GM18858 (cell line): ENCODE measurements at regions not wholly inside any gene's neighbourhood (a gene's known extent, or its start where the extent isn't known, plus 50 kb on each side); places are given as distances from the start of the nearest gene placed in this dataset.
"Not testable (repeated sequence)": the region's sequence is repeated elsewhere in the genome, so short reads cannot be mapped to it uniquely, and the experiment has no call there.

ENCODE experiments used
- ATAC-seq: cut with Tn5 transposase; IDR thresholded peaks from one replicate; pipeline ENCODE4 v1.9.1; 2021; ENCODE audit not compliant: unreplicated experiment

DNA sequence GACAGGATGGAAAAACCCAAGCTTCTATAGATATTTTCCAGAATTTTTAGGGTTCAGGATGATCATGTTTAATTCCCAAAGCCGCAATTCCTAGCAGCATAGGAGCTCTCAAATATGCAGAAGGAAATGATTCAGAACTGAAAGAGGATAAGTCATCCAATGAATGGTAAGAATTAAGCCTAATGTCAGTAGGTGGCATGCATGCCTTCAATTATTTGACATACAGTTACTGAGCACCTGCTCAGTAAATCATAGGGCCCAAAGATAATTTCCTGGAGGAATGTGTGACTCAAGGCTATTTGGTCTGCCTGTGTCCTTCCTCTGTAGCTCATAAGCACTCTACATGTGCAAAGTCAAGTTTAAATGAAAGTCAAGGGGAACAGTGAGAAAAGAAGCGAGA lies 116.8 kb upstream of the SLC38A4 start:
- no peak for ATAC-seq

DNA sequence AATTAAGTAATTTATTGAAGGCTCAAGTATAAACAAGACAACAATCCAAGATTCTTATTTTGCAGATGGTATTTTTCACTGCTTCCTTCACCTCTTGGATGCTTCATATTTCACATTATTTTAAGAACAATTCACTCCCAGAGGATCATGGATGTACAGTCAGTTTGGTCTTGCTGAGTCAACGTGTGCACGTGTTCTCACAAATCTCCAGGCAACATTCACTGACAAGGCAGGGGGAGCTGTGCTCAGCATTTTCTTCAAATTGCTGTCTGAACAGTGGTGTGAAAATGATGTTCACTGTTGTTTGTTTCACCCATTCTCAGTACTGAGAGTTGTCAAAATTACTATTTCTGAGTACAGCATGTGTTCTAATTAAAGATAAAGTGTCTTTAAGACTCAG lies 118.3 kb upstream of the SLC38A4 start:
- no peak for ATAC-seq

DNA sequence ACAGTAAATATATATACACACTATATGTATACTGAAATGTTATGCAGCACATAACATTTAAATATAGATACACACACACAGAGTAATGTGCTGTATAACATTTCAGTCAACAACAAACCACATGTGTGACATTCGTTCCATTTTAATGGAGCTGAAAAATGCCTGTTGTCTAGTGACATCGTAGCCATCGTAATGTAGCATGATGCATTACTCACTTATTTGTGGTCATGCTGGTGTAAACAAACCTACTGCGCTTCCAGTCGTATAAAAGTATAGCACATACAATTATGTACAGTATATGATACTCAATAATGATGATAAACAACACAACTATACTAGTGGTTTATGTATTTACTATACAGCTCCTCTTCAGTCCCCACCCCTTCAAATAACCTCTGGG lies 119.0 kb upstream of the SLC38A4 start:
- ATAC-seq: no peak

- no peak for ATAC-seq
Measured at GRCh38 chr12:46945591-46945990, 119.8 kb upstream of the SLC38A4 start.

- ATAC-seq: no peak
Measured at GRCh38 chr12:46946137-46946536, 120.3 kb upstream of the SLC38A4 start.

DNA sequence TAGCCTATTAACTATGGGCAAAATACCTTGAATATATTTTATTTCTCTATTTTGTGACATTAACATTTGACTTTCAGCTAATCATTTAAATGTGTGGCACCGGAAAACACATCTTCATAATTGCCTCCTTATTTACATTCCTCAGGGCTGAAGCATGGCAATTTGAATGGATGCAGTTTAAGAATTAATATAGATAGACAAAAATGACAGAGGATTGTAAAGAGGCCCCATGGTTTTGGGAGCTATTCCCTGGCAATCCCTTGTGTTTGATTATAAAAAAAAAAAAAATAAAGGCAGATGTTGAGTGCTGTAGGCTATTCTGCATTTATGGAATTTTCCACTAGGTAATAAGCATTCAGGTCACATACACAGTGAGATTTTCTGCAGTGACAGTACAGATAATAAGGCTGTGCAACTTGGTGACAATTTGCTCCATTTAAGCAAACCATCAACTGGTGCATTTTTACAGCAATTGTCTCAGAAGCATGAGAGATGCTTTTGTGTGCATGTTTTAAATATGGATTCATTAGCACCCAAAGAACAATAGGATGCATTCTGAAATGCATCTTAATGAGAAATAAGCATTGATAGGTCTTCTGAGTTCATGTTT lies 123.2 kb upstream of the SLC38A4 start:
- ATAC-seq: no peak

DNA sequence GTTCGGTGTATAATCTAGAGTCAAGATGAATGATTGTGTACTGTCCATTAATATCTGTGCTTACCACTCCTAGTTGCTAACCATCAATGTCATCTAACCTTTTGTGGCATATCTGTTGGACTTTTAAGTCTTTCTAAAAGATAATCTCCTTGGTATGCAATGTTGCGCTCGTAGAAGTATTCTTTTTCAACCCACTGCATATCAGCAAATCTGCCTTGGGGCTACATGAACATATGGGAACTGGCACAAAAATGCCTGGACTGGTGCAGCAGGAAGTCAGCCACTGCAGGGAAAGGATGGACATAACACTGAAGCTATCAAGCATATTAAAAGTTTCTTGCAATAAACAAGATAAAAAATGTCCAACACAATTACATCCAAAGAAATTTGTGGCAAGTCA lies 124.3 kb upstream of the SLC38A4 start:
- no peak for ATAC-seq

DNA sequence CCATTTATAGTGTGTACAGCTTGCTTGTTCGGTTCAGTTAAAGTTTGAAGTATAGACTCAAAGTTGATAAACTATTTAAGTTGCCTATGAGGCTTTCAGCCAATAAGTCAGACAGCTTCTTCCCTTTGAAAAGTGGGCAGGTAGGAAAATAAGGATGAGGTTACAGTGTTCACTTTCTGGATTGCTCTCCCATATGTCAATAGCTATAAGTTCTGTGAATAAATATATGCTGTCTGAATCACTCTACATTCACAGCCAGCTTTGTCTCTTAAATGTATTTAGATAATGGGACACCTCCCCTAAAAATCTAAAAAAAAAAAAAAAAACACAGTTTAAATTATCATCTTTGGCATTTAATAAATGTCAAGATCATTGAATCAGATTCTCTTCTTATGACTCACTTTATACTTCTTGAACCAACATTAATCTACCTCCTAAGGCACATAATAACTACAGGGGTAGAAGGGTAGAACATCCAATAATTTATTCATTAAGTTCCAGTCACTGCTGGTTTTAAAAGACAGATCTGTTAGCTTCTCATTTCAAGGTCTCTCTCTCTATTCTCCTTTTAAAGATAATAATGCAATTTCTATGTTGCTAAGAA lies 126.4 kb upstream of the PCED1B start:
- ATAC-seq: no peak

DNA sequence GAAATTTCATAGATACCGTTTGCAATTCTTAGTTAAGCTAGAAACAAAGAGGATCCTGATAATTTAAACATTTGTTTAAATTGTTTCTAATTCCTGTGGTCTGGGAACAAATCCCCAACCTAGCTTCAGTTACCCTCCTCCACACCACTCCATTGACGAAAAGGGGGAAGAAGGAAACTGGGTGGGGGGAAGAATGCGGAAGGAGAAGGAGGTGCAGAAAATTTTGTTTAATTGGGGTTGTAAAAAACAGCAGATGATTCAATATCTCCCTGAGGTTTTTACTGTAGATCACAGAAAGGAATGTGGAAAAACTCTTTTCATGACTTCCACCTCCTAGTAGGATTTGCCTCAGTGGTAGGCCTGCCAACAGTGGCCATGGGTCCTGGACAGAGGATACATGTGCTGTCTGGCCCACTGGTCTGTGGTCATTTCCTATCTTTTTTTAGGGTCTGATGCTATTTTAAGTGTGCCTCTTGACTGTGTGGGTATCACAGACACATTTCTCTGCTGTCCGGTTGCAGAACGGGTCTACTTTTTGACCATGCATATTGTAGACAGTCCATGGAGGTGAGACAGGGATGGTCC lies 122.9 kb upstream of the PCED1B start:
- no peak for ATAC-seq

DNA sequence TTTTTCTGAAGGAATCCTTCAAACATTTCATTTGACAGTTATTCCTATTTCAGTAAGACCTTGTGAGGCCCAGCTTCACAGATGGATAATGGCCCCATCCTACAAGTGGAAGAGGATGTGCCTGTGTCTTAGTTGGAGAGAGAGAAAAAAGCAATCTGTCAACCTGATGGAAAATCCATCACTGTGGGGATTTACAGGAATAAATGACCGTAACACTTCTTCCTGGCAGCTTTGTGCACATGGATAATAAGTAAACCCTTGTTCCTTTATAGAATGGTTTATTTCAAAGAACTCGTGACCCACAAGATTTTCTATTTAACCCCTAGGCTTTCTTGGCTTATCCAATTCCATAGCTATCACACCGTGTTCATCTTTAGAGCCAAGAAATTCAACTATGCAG lies 121.4 kb upstream of the PCED1B start:
- ATAC-seq: no peak

DNA sequence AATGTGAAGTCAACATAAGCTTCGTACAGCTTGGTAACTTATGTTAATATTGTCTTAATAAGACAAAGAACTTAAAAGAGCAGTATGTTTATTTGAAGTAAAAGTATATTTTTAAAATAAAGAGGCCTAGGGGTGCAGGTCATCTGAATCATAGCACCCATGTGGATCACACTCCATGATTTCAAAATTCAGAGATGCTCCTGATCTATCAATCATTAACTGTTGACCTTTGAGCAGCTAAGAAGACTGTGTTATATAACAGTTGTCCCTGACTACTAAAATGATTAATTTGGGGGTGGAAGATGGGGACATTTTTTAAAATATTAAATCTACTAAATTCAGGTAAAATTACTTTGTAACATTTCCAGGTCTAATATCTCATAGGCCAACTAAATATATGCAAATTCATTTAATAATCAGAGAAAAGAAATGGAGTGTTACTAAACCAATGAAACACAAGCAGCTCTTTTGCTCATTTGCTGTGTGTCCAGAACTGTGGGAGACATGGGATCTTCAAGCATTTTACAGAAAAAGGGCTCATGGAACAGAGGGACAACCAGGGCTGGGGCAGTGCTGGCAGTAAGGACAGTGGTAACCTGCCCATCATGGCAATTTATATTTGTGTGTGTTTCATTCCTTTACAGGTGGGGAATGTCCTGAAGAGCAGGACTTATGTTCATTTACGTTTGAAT lies 120.7 kb upstream of the PCED1B start:
- ATAC-seq: no peak

DNA sequence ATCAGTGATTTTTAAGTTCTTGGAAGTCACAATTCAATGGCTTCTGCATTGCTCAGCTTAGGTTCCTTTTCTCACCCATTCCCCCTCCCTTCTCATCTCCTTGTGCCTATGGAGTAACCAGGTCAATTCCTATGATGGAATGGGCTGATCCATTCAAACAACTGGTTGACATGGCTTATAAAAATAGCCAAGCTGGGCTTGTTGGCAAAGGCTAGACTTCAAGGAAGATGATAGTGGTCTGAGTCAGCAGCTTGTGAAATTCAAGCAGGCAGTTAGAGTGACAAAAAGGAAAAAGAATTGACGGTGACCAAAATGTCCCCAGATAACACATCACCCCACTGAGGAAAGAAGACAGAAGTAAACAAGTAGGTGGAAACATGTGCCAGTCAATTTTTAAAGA lies 119.9 kb upstream of the PCED1B start:
- no peak for ATAC-seq

DNA sequence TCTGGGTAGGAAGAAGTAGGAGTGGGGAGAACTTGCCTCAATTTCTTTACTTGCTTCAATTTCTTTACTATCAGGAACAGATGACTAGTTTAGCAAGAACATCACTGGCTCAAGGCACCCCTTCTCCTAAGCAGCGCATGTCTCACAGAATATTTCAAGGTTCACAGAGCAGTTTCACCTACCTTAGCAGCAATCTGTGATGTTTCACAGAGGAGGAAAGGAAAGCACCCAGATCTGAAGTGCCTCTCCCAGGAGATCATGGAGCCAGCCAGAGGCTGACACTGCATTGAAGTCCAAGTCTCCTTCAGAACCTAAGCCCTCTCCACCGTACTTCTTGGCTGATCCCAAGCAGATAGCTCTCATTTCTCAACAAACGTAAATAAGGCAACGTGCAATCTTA lies 118.7 kb upstream of the PCED1B start:
- no peak for ATAC-seq

GRCh38 chr12:46963191-46963590 lies 116.2 kb upstream of the PCED1B start:
- no peak for ATAC-seq

DNA sequence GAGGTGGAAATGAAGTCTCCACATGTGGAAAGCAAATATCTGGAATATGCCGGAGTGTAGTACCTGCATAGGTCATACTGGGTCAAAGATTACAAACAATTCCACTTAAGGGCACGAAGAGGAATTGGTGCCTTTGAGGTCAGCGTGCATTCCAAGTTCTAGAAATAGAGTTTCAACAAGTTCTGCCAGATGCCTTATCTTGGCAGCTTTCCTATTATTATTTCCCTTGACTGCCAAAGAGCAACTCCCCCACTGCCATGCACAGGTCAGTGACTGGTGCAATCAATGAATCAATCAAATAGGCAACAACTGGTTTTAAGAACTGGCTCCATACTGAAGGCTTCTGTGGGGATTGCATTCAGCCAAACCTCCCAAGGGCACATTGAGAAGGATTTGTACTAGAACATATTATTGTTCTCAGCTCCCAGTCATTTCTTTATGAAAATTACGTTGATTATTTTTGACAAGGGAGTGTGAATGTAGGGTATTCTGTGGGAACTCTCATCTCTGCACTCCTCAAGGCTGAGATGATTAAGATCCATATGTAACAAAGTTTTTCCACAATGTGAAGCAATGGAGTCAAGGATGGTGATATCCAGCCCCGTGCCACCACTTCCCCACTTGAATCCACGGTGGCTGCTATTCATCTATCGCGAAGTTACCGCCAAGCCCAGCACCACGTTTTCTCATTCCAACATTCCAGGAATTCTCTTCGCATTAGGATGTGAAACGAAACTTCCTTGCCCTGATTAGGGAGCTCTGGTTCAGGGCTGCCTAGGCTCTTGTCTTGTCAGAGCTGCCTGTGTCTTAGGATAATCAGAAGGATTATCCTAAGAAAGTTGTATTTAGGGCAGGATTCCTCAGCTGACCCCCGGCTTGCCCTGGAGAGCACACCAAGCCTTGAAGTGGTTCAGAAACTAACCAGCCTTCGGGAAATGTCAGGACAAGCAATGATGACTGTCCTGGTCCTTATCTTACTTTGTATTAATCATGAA lies 115.1 kb upstream of the PCED1B start:
- ATAC-seq: no peak

DNA sequence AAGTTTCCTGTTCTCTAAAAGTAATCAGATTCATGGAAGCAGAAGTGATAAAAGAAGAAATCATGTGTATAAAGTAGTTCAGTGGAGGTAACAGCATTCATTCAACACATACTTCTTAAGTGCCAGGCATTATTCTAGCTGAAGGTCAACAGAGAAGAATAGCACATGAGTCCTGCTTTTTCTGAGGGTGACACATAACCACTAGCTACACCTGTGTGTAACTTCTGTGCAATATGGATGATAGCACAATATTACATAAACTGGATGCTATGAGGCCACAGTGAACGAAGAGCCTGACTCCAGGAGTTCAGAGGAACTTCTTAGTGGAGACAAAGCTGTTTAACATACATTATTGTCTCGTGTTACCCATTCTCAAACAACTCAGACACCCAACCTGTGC lies 114.3 kb upstream of the PCED1B start:
- no peak for ATAC-seq

DNA sequence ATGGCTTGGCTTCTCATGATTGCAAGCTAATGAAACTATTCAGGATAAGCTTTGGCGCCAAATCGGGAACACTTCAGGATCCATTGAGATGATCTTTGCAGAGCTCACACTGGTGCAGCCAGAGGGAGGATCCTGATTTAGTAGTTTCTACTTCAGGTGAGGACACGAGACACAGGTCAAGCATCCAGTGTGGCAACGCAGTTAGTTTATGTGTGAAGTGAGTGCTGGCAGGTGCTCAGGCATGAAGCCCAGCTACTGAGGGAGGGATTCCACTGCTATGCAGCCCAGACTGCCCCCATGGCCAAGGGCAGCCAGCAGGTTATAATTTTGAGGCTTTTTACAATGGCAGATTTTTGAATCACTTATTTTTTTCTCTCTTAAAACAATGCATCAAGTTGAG lies 113.5 kb upstream of the PCED1B start:
- ATAC-seq: no peak

DNA sequence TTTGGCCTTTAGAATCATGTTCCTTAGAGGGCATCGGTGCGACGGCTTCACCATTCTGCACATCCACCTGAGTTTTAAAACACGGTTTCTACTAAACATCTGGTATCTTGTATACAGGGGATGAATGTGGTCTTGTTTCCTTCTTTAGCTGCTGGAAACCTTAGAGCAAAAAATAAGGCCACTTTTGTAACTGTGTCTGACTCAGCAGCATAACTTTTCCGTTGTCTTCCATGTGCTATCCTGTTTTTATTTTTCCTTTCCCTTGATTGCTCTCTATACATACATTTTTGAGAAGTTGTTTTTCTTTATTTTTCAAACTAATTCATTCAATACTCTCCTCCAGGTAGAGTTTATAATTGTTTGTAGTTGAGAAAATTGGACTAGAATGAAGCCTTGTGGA lies 108.8 kb upstream of the PCED1B start:
- ATAC-seq: no peak

GRCh38 chr12:46973937-46974336 lies 105.5 kb upstream of the PCED1B start:
- ATAC-seq: not testable (repeated sequence)

- no peak for ATAC-seq
Measured at GRCh38 chr12:46977871-46978375, 101.5 kb upstream of the PCED1B start.

GRCh38 chr12:46981622-46982021 lies 97.8 kb upstream of the PCED1B start:
- ATAC-seq: no peak
